NB4 (cell line): ENCODE measurements at regions not wholly inside any gene's neighbourhood (a gene's known extent, or its start where the extent isn't known, plus 50 kb on each side); places are given as distances from the start of the nearest gene placed in this dataset.

Experiments used
- DNase-seq: peaks from one replicate; pipeline ENCODE4 v3.0.0; 2010; ENCODE audit warnings: low read depth
- H3K4me3 ChIP-seq: one replicate; pipeline ENCODE4 v1.5.1; 2011; ENCODE audit warnings: mild to moderate bottlenecking, low read depth, low read length, moderate library complexity
- CTCF ChIP-seq: IDR thresholded peaks from one replicate; pipeline ENCODE4 v1.5.1; 2012; ENCODE audit warnings: low read depth, low read length
- MYC ChIP-seq: IDR thresholded peaks from 2 replicates; pipeline ENCODE4 v1.6.1; 2011; ENCODE audit warnings: low read depth, low read length
- POLR2A ChIP-seq: IDR thresholded peaks from 2 replicates; pipeline ENCODE4 v1.6.1; 2011; ENCODE audit warnings: mild to moderate bottlenecking; ENCODE audit not compliant: insufficient read length; ENCODE audit errors: extremely low read depth
- TF ChIP-seq, protein P1 (sequence below): IDR thresholded peaks from 2 replicates; pipeline ENCODE4 v1.6.1; 2011; ENCODE audit warnings: low read depth, low read length

DNA sequence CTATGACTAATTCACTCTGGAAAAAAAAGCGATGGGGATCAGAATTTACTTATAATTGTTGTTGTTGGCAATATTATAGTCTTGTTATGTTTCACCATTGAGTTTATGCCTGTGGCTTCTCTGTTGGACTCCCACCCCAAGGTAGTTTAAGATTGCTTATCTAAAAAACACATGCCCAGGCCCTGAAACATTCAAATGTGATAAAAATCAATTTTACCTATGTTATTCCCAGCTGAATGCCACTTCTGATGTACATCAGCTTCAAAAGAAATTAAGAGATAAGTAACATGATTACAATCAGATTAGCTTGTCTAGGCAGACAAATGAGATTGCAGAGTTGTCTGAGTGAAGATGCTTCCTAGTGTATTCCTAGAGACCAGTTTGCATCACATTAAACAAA, 484.7 kb downstream of the PCDH7 start:
- no peak for DNase-seq
- no peak overlapping the region for H3K4me3 ChIP-seq
- no peak for TF ChIP-seq CTCF
- TF ChIP-seq, protein P1, sequence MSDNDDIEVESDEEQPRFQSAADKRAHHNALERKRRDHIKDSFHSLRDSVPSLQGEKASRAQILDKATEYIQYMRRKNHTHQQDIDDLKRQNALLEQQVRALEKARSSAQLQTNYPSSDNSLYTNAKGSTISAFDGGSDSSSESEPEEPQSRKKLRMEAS: no peak
- no peak for TF ChIP-seq POLR2A
- TF ChIP-seq MYC: no peak

DNA sequence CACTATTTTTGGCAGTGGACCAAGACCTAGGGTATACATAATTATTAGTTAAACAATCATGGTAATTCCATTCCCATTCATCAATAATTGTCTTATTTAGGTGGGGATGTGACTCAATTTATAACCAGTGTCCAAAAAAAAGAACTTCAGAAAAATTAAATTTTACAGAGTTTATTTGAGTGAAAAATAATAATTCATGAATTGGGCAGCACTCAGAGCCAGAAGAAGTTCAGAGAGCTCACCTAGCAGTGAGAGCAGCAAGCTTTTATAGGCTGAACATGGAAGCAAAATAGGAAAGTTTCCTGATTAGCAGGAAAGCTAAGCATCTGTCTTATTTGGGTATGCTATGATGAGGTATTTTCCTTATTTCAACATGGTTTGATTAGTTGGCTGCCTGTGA, 500.8 kb downstream of the PCDH7 start:
- no peak for DNase-seq
- TF ChIP-seq, protein P1: no peak
- TF ChIP-seq CTCF: no peak
- TF ChIP-seq MYC: no peak
- TF ChIP-seq POLR2A: no peak
- H3K4me3 ChIP-seq: no peak overlapping the region

DNA sequence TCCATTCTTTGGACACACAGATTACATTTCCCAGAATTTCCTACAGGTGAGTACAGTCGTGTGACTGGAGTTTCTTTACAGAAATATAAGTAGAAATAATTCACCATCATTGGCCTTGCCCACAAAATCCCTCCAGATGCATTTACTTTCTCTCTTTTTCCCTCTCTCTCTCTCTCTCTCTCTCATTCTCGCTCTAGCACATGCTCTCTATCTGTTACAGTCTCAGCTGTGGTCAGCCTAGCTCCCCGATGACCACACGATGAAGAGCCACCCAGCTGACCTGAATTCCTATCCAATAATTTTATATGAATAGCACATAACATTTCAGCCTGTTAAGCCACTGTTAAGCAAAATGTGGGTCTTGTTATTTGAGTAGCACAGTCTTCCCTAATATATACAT, 507.9 kb downstream of the PCDH7 start:
- no peak overlapping the region for H3K4me3 ChIP-seq
- no peak for DNase-seq
- TF ChIP-seq CTCF: no peak
- TF ChIP-seq POLR2A: no peak
- no peak for TF ChIP-seq MYC
- TF ChIP-seq, protein P1: no peak

- TF ChIP-seq MYC (no peak), CTCF (no peak), POLR2A (no peak)
- TF ChIP-seq, protein P1: no peak
Measured at GRCh38 chr4:31230594-31230993, 510.4 kb downstream of the PCDH7 start.

DNA sequence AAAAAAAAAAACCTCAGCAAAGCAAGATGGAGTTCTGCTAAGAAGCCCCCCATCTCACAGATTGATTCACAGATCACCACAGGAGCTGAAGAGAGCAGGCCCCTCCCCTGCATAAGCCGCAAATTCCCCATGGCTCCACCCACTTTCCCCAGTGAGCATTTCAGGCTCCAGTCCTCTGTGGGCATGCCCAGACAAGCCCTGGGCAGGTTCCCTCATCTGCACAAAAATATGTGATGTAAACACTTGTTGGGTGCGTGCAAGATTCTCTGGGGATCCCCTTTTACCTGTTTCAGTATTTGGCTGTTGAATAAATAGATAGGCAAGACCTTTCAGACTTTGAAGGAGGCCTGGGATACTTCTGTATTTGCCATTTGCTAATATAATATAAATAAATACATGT, 514.3 kb downstream of the PCDH7 start:
- no peak for DNase-seq
- TF ChIP-seq MYC (no peak), POLR2A (no peak), CTCF (no peak)
- TF ChIP-seq, protein P1: no peak
- H3K4me3 ChIP-seq: no peak overlapping the region

More at GRCh38 chr4:31230594-31230993, 510.4 kb downstream of the PCDH7 start:
- H3K4me3 ChIP-seq: no peak overlapping the region
- no peak for DNase-seq

- no peak for DNase-seq
- TF ChIP-seq, protein P1: no peak
- no peak for TF ChIP-seq CTCF
- no peak for TF ChIP-seq POLR2A
- TF ChIP-seq MYC: no peak
- no peak overlapping the region for H3K4me3 ChIP-seq
Measured at GRCh38 chr4:31234901-31235300, 514.7 kb downstream of the PCDH7 start.
